ENCODE measurements at regions not wholly inside any gene's neighbourhood (a gene's known extent, or its start where the extent isn't known, plus 50 kb on each side); places are given as distances from the start of the nearest gene placed in this dataset.

DNA sequence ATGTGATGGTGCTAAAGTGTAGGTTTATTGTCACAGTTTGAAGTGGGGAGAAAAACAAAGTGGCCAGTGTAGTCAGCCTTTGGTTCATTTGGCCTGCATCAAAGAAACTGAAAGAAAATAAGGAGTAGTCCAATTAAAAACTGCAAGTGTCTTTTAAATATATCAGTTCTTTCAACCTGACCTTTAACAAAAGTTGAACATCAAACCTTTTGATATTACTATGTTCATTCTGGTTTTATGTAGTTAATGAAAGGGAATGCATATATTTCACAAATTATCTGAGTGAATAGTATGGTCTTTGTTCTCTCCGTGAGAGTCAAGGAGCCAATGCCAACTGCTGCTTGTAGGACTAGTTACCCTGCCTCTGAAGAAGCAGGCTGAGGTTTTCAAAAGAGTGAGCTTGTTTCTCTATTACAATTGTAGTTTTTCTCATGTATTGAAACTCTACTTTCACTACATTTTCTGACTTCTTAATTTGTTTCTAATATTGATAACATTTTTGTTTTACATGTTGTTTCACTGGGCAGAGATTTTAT, 1160.8 kb upstream of the LRRTM3 start:
- intact Hi-C loops (cut with micrococcal nuclease; ENCODE audit: unreplicated experiment) = no loop called here
- H3K36me3 Mint-ChIP-seq (ENCODE audit: insufficient read depth, unreplicated experiment) = no peaks in the 10 kb centered on the region
- no peaks in the 10 kb centered on the region for H3K4me1 Mint-ChIP-seq (ENCODE audit: low read depth, unreplicated experiment)
- no TSS peak for BruUV-seq (replicated peaks)
- H3K27me3 Mint-ChIP-seq (ENCODE audit: unreplicated experiment) = no peaks in the 10 kb centered on the region
- no peak overlapping the region for H3K27ac Mint-ChIP-seq (ENCODE audit: unreplicated experiment)
- CTCF ChIA-PET = no interaction called here
- DNase-seq = no peak
- H3K9me3 Mint-ChIP-seq (ENCODE audit: low read depth, unreplicated experiment) = no peaks in the 10 kb centered on the region
- TF ChIP-seq CTCF (IDR thresholded peaks at IDR 0.05; ENCODE audit: unreplicated experiment) = no peak
- no peak overlapping the region for H3K4me3 Mint-ChIP-seq (ENCODE audit: low read depth, unreplicated experiment)

- intact Hi-C loops (cut with micrococcal nuclease; ENCODE audit: unreplicated experiment) = no loop called here
- Mint-ChIP-seq H3K9me3 (ENCODE audit: low read depth, unreplicated experiment) (no peaks in the 10 kb centered on the region), H3K4me1 (ENCODE audit: low read depth, unreplicated experiment) (no peaks in the 10 kb centered on the region), H3K4me3 (ENCODE audit: low read depth, unreplicated experiment) (no peak overlapping the region), H3K27ac (ENCODE audit: unreplicated experiment) (peak overlapping the region; percentile 11), H3K36me3 (ENCODE audit: insufficient read depth, unreplicated experiment) (no peaks in the 10 kb centered on the region), H3K27me3 (ENCODE audit: unreplicated experiment) (no peaks in the 10 kb centered on the region)
- CTCF ChIA-PET = interaction anchor here (1.0 kb wide), 1 partner anchor 11 kb away, joined by 3 read pairs; no protein-coding TSS in a partner anchor
- no peak for DNase-seq
- BruUV-seq (replicated peaks) = no TSS peak
- no peak for TF ChIP-seq CTCF (IDR thresholded peaks at IDR 0.05; ENCODE audit: unreplicated experiment)
Measured at GRCh38 chr10:65769828-65770227, 1156.0 kb upstream of the LRRTM3 start.

GRCh38 chr10:65778753-65779152, 1147.1 kb upstream of the LRRTM3 start:
- H3K4me1 Mint-ChIP-seq (ENCODE audit: low read depth, unreplicated experiment) = no peaks in the 10 kb centered on the region
- no peak overlapping the region for H3K27ac Mint-ChIP-seq (ENCODE audit: unreplicated experiment)
- H3K9me3 Mint-ChIP-seq (ENCODE audit: low read depth, unreplicated experiment) = no peaks in the 10 kb centered on the region
- H3K36me3 Mint-ChIP-seq (ENCODE audit: insufficient read depth, unreplicated experiment) = no peaks in the 10 kb centered on the region
- no peak overlapping the region for H3K4me3 Mint-ChIP-seq (ENCODE audit: low read depth, unreplicated experiment)
- intact Hi-C loops (cut with micrococcal nuclease; ENCODE audit: unreplicated experiment) = no loop called here
- no peaks in the 10 kb centered on the region for H3K27me3 Mint-ChIP-seq (ENCODE audit: unreplicated experiment)
- CTCF ChIA-PET = interaction anchor here (0.6 kb wide), 1 partner anchor 352 kb away, joined by 7 read pairs; no protein-coding TSS in a partner anchor
- no peak for TF ChIP-seq CTCF (IDR thresholded peaks at IDR 0.05; ENCODE audit: unreplicated experiment)
- no TSS peak for BruUV-seq (replicated peaks)
- no peak for DNase-seq

DNA sequence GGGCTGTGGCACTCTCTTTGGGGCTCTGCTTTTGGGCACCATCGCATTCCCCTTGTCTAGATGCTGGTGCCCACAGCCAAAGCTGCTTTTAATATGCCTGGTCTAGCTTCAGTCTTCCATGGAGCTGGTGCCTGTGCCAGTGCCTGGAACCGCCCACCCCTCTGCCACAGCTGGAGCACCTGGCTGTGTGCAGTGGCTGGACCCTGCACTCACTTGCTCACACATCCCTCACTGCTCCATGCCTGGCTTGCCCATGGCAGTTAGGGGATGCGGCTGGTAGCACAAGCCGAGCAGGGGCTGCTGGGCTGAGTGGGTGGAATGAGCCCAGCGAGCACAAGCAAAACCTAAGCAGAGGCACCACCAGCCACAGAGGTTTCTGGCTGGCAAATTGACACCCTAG, 1145.9 kb upstream of the LRRTM3 start:
- Mint-ChIP-seq H3K36me3 (ENCODE audit: insufficient read depth, unreplicated experiment) (no peaks in the 10 kb centered on the region), H3K27ac (ENCODE audit: unreplicated experiment) (no peak overlapping the region), H3K27me3 (ENCODE audit: unreplicated experiment) (no peaks in the 10 kb centered on the region), H3K9me3 (ENCODE audit: low read depth, unreplicated experiment) (no peaks in the 10 kb centered on the region), H3K4me1 (ENCODE audit: low read depth, unreplicated experiment) (no peaks in the 10 kb centered on the region), H3K4me3 (ENCODE audit: low read depth, unreplicated experiment) (no peak overlapping the region)
- CTCF ChIA-PET = no interaction called here
- no peak for TF ChIP-seq CTCF (IDR thresholded peaks at IDR 0.05; ENCODE audit: unreplicated experiment)
- DNase-seq = no peak
- intact Hi-C loops (cut with micrococcal nuclease; ENCODE audit: unreplicated experiment) = no loop called here
- no TSS peak for BruUV-seq (replicated peaks)
